ENCODE measurements at regions not wholly inside any gene's neighbourhood (a gene's known extent, or its start where the extent isn't known, plus 50 kb on each side); places are given as distances from the start of the nearest gene placed in this dataset.
"Not testable (repeated sequence)": the region's sequence is repeated elsewhere in the genome, so short reads cannot be mapped to it uniquely, and the experiment has no call there.

DNA sequence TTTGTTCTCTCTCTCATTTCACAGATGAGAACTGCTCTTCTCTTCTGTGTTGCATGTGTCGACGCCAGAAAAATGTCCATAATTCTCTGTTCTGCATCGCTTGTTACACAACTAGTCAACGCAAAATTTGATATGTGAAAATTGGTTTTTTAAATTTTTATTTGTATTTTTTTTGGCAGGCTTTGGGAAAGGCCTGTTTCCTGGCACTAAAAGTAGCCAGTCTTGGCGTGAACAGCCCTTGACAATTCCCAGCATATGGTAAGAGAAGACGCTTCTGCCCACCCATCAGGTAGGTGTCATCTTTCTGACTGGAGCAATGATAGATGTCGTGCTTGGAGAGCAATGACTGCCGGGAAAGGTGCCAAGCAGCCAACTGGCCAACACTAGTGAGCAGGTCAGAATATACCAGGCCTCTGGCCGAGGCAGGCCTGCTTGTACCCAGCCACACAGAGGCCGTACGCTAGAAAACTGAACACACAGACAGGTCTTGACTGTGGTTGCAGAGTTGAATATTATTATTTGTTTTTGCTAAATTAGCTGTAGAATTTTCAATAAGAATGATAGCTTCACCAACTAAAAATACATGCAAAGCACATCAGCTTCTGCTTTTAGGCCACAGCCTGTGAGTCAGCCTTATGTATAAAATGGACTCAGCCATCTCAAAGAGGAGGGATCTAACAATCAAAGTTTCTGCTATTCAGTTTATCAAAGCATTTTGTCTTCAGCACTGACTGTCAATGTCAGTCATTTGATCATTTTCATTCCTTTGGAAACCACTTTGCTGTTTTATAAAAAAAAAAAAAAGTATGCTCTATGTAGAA lies 837.5 kb downstream of the MCTP2 start:
- DNase-seq = peak in 2 of 3 donors; percentile 22 to 32

DNA sequence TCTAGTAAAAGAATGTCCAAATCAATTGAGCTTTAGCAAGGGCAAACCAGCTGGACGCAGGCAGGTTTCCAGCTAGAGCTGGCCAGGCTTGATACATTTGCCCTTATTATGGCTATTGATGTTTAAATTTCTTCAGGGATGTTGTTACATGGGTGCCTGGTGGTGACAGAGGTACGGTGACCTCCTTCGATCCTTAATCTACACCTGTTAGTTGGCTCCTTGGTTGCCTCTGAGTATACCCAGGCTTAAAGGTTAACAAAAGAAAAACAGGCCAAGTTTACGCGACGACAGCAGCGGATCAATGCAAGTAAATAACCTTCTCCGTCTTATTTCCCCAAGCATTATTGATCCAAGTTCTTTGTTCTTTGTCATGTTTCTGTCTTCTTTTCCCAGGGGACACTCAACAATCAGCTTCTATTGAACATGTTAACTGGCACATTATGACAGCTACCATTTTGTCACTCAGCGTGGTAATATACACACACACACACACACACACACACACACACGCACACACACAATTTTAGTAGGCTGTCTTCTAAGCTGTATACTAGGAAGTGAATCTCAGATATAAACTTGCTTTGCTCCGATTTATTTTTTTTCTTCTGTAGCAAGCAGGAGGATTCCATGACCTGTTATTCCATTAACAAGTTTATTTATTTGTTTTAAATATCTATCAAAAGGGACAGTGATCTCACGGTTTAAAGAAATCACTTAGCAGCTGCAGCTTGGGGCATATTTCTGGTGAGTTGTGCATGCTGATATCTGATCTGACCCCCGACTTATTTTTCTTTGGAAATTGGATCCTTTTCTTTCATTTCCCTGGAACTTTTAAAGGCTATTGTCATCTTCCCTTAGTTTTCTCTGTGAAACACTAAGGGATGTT lies 844.7 kb downstream of the MCTP2 start:
- DNase-seq = no peak

DNA sequence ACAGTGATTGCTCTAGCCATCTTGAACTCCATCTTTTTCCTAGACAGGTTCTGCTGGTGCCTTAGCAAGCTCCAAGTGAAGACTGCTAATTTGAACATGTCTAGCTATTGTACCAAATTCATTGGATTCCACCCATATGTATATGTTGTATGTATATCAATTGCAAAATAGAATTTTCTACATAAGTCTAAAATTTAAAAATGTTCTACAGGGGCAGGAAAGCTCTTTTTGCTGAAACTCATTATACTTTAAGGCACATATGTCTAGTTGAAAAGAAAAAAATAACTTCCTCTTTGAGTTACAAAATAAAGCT lies 845.3 kb downstream of the MCTP2 start:
- no peak for DNase-seq

DNA sequence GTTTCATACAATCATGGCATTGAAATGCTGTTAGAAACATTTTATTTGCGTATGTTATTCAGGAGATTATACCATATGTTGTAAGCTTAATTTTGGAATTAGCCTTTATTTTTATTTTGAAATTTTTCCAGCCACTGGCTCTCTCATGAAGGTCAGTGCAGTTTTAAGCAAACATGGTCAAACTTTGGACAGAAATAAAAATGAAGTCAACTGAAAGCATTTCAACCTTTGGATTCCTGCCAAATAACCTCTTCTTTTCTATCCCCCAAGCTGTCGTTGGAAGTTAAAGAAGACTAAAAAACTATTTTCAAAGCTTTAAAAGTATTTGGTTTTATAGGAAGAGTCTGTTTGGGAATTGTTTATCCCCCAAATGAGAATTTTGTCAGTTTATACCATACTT lies 846.6 kb downstream of the MCTP2 start:
- peak in 2 of 3 donors; percentile 55 to 70 for DNase-seq

DNA sequence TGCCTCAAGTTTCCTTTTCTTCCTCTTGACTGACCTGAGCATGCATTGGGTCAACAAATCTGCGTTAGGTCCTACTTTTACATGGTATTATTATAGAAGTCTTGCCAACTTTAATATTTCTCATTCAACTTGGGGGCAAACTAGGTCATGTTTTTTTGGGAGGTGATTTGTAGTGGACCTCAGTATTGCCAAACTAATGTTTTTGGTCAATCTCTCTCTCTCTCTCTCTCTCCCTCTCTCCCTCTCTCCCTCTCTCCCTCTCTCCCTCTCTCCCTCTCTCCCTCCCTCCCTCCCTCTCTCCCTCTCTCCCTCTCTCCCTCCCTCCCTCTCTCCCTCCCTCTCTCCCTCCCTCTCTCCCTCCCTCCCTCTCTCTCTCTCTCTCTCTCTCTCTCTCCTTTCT lies 848.9 kb downstream of the MCTP2 start:
- not testable (repeated sequence) for DNase-seq

DNA sequence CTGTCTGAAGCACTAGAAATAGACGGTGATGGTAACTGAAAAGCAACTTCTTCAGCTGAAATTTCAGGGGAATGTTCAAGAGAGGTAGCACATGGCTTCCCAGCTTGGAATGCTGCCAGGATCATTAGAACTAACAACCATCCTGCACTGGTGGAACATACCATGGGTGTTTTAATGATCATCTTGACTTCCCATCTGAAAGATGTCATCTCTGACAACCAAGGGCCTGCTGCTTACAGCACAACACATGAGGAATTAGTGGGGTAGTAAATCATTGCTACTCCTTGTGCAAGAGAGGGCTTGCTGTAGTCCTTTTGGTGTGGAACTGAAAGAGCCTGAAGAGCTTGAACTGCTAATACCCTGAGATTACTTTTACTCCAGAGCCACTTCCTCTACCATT lies 853.7 kb downstream of the MCTP2 start:
- DNase-seq = peak in 1 of 3 donors; percentile 28

DNA sequence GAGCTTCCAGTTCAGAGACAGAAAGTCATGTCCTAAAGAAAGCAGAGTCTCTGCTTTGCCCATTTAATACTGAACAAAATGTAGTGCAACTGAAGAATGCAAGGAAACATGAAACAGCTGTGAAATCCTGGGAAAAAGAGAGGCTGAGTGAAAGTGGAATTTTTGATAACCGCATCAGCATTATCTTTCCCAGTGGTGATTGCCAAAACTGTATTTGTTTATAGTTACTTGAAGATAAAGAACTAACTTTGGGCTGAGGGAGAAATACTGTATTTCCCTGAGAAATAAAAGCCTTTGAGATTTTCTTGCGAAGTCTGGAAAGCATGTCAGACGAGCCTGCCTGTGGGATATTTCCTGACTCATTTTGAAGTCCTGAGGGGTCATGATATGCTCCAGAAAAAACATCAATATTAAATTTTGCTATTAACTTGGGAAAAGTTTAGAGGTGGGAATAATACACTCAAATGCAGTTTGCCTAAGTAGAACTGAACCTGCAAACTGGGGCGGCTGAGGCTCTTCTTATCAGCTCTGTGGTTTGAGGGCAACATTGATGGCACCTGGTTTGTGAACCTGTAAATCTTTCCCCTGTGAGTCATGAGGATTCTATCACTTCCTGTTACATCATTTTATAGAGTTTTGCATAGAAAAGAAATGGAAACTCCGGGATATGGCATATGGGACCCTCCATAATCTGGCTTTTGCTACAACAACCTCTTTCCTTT lies 855.3 kb downstream of the MCTP2 start:
- DNase-seq = peak in 1 of 3 donors; percentile 52

DNA sequence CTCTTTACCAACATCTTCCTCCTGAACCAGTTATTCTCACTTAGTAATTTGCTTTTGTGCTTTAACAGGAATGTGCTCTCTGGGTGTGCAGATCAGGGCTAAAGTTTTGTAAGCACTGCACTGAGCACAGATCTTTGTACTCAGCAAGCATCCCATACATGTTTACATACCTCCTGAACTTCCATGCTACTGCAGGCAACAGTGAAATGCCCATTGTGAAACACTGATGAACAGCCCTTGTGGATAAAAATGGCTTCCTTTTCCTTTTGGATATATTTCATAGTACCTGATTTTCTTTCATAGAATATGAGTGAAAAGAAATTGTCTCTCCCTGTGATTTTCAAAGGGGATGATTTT lies 855.9 kb downstream of the MCTP2 start:
- peak in 1 of 3 donors; percentile 8 for DNase-seq

DNA sequence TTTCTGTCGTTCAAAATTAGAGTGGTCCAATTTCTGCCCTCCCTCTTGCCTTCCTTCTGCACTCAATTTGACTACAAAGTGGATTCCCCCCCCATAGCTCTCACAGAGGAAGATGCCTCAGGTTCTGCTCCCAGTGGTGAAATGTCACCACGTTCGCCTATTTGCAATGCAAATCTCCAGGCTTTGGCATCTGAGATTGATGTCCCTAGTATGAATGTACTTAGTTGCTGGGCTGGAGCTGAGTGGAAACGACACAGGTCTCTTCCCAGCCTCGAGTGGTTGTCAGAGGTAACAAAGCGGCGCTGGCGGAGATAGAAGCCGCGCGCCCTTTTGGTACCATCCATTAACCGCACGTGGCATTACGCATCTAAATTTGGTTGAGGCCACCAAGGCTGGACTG lies 860.1 kb downstream of the MCTP2 start:
- DNase-seq = no peak

DNA sequence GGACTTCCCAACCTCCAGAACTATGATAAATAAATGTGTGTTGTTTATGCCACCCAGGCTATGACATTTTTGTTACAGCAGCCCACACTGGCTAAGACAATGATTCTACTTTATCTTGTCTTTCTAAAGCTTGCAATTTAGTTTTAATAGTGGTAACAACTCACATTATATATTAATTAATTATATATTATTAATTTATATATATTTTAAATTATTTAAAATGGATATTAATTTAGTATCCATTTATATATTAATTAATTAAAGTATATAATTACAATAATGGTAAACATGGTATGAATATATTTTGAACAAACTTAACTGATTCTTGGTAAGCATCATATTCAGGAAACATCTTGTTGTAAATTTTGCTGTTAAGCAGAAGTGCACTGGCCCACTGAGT lies 863.9 kb downstream of the MCTP2 start:
- DNase-seq = no peak

DNA sequence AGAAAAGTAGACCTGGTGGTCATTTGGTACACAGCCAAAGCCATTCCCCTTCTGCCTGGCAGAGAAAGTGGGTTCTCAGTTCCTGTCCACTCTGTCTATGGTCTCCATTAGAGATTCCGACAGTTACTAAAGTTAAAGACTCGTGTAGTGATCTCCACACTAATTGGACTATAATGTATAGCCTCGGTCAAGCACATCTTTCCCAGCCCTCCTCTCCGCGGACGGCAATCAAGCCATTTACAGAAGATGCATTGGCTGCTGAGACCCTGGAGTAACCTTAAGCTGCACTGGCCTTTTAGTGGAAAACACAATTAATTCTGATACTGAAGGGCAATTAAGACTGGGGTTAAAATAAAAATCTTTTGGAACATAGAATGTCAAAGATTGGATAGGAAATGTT lies 865.3 kb downstream of the MCTP2 start:
- no peak for DNase-seq

DNA sequence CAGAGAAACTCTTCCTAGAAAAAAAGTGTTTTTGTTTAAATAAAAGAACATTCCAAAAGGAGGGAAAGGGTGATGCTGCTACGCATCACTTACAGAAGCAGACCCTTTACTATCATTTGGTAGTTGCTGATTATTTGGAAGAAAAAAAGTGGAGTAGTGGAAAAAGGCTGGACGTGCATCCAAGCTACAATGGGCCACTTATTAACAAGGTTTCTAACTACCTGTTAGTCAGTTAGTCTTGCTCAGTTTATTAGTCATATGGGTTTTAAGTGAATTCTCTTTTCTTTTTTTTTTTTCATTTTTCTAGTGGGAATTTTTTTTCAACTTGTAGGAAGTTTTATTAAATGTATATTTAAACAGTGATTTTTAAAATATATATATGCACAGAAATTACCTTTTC lies 866.0 kb downstream of the MCTP2 start:
- DNase-seq = no peak

DNA sequence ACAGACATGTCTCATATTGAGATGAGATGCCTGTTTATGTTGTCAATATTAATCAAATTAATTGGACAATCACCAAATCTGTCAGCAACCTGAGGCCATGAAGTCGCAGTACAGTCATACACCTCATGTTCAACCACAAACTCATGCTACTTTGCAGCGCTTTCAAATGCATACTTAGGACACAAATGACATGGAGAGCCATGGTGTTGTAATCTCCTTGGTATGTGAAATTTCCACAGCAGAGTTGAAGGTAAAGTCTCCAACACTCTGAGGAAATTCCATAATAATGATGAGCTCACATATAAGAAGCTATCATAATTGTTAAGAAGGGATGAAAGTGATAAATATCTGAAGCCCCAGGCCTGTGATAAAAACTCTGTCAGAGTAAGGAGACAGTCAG lies 873.9 kb downstream of the MCTP2 start:
- peak in 1 of 3 donors; percentile 46 for DNase-seq

DNA sequence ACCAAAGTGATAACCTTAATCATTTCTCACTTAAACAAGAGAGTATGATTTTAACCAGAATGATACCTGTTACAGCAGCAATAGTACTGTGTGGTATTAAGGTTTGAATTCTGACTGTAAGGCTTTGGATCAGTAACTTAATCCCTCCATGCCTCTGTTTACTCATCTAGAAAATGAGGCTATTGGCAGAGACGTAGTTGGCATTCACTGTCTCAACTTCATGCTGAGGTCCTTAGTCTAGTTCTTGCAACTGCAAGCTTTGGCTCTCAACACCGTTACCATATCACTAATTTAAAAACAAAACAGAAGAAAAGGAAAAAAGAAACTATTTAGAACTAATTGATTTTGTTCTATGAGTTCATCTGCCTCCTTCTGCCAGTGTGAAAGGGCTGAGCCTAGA lies 875.4 kb downstream of the MCTP2 start:
- no peak for DNase-seq

DNA sequence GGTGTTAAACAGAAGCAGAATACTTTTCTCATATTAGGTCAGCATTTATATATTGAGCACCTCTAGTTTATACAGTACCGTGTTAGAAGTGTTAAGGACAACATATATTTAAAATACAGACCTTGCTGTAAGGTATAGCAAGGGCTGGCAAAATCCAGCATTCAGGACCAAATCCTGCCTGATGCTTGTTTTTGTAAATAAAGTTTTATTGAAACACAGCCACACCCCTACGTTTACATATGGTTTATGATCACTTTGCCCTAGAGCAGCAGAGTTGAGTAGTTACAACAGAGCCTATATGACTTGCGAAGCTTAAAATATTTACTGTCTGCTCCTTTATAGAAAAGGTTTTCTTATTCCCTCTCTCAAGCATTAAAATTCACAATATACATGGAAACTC lies 877.3 kb downstream of the MCTP2 start:
- DNase-seq = no peak

DNA sequence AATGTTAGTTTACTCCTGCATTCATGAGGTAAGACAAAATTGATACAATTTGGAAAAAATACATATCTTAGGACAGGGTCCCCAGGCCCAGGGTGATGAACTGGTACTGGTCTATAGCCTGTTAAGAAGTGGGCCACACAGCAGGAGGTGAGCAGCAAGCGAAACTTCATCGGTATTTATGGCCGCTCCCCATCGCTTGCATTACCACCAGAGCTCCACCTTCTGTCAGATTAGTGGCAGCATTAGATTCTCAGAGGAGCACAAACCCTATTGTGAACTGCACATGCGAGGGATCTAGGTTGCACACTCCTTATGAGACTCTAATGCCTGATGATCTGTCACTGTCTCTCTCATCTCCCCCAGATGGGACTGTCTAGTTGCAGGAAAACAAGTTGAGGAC lies 880.6 kb downstream of the MCTP2 start:
- DNase-seq = no peak

DNA sequence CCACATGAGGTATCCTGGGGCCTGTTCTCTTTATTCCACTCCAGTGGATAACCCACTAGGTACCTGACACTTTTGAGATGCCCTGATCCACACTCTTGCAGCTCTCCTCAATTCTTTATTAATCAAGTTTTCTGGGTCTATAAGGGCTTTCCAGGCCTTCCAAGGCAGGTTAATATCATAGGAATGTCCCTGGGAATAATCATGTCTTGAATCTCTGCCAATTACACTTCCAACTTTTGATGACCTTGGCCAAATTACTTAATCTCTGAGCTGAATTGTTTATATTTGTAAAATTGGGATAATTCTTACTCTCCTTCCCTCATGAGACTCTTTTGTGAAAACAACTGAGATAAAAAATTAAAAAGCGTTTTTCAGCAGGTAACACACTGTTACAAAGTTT lies 881.7 kb downstream of the MCTP2 start:
- DNase-seq = no peak

DNA sequence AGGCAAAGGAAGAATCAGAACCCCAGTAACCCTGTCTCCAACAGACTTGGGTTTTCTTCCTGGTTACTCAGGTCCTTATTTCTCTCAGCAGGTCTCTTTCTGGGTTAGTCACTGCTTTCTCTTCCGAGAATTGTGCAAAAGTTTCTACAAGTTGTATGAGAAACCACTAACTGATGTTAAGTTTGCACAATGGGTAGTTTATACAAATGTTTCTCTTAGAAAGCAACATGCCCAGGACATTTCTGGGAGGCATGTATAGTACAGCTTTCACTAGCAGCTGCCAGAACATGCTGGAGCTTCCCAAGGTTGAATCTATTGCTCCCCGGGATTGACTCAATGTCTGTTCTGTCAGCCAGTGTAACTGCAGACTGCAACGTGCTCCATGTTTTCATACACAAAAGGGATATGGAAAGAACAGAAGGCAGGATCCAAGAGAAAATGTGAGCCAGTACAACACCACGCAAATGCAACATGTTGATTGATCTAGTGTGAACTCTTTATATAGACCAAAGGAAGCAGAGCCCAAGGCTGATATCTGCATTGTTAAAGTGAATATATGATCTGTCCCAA lies 887.8 kb downstream of the MCTP2 start:
- no peak for DNase-seq

DNA sequence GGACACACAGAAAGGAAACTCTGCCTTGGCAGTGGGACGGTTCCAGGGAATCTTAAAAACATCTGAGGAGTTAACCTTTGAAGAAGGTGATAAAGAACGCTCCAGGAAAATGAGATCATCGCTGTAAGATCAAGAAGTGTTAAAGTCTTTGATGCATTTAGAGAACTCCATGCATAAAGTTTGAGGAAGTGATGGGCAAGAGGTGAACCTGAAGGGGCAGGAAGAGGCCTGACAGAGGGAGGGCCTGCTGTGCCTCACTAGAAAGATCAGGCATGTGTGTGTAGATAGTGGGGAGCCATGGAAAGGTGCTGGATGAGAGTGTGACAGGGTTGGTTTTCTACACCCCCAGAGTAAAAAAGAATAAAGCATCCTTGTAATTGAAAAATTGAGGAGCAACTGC lies 889.2 kb downstream of the MCTP2 start:
- DNase-seq = no peak

DNA sequence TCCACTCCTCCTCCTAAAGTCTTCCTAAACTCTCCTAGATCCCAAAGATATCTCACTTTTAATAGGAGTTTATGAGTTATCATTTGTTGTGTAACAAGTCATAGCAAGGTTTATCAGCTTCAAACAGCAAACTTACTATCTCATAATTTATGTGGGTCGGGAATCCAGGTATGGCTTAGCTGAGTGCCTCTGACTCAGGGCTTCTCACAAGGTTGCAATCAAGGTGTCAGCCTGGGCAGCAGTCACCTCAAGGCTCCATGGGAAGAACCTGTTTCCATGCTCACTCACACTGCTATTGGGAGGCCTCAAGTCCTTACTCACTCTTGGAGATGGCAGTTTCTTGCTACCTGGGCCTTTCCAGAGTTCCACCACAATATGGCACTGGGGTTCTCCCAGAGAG lies 889.8 kb downstream of the MCTP2 start:
- DNase-seq = no peak

DNA sequence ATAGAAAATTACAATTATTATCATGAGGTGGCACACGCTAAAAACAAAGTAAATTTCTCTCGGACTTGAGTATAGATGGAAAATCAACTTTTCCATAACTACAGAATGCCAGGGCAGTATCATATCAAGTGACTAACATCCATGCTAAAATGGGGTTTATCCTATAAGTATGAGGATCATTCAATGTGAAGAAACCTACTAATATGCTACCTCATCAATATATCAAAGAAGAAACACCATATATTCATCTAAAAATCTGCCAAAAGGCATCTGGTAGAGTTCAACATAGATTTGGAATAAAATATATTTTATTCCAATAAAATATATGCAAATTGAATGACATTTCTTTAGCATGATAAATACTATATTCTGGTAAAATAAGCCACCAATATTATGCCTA lies 894.4 kb downstream of the MCTP2 start:
- DNase-seq = no peak

DNA sequence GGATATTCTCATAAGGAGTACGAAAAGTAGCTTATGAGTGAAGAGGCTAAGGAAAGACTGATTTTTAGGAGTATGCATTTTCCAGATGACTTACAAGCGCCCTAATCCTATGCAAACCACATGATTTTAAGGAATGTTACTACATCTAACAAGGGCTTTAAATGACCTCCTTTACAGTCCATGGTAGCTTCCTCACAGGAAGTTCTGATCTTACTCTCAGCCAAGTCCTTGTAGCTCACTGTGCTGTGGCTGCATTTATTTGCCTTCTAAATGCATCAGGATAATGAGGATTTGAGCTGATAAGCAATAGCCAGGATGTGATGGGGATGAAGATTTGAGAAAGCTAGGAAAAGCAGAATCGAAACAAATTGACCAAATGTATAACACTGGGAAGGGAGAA lies 896.0 kb downstream of the MCTP2 start:
- DNase-seq = no peak

All from muscle of back (tissue), 3 donors.